ENCODE measurements at regions not wholly inside any gene's neighbourhood (a gene's known extent, or its start where the extent isn't known, plus 50 kb on each side); places are given as distances from the start of the nearest gene placed in this dataset.

- H3K4me2 ChIP-seq (ENCODE audit: unreplicated experiment): no peak overlapping the region
- no peak overlapping the region for H3K9ac ChIP-seq
- no peak overlapping the region for H2AFZ ChIP-seq
- no peak for TF ChIP-seq EZH2 (IDR thresholded peaks at IDR 0.05; ENCODE audit: insufficient read depth, poor library complexity, severe bottlenecking)
- H3K4me3 ChIP-seq: no peak overlapping the region
- H3F3A ChIP-seq (ENCODE audit: insufficient read depth): peaks cover 5% of the 10 kb centered on the region; the same call in 1 of the 2 replicates
- no peaks in the 10 kb centered on the region for H3K79me2 ChIP-seq (ENCODE audit: insufficient read depth)
- in situ Hi-C loops (cut with MboI): no loop called here
- 91 to 92% methylated on average over 5 of the region's 5 CpGs for WGBS, 2 experiments (ENCODE audit: low coverage in 1 of 2, low lambda C conversion rate in 2 of 2, missing lambda C conversion rate in 2 of 2)
- peaks cover 12% of the 10 kb centered on the region for H3K4me1 ChIP-seq (ENCODE audit: insufficient read depth)
- no peak overlapping the region for H3K27ac ChIP-seq
- no peak for DNase-seq
- H3K9me2 ChIP-seq (ENCODE audit: insufficient read depth): no peaks in the 10 kb centered on the region
- no peaks in the 10 kb centered on the region for H3K36me3 ChIP-seq (ENCODE audit: low read depth)
- H3K9me3 ChIP-seq (ENCODE audit: low read depth): no peaks in the 10 kb centered on the region
- no peaks in the 10 kb centered on the region for H3K27me3 ChIP-seq (replicated peaks; ENCODE audit: insufficient read depth)
- no peaks in the 10 kb centered on the region for H4K20me1 ChIP-seq (ENCODE audit: insufficient read depth)
Measured at GRCh38 chr12:93000026-93000425, 70.9 kb upstream of the EEA1 start.

GRCh38 chr12:93001407-93001806 is 72.3 kb upstream of the EEA1 start:
- no peak for DNase-seq
- Histone ChIP-seq H2AFZ (no peak overlapping the region), H3K9me3 (ENCODE audit: low read depth) (no peaks in the 10 kb centered on the region), H3K9ac (no peak overlapping the region), H3K4me3 (no peak overlapping the region), H3K9me2 (ENCODE audit: insufficient read depth) (no peaks in the 10 kb centered on the region), H3K27ac (no peak overlapping the region), H3F3A (ENCODE audit: insufficient read depth) (peaks cover 5% of the 10 kb centered on the region; the same call in 1 of the 2 replicates), H4K20me1 (ENCODE audit: insufficient read depth) (no peaks in the 10 kb centered on the region), H3K36me3 (ENCODE audit: low read depth) (no peaks in the 10 kb centered on the region), H3K79me2 (ENCODE audit: insufficient read depth) (no peaks in the 10 kb centered on the region), H3K4me2 (ENCODE audit: unreplicated experiment) (no peak overlapping the region), H3K4me1 (ENCODE audit: insufficient read depth) (peaks cover 12% of the 10 kb centered on the region), H3K27me3 (replicated peaks; ENCODE audit: insufficient read depth) (no peaks in the 10 kb centered on the region)
- 94 to 97% methylated on average over 3 of the region's 3 CpGs for WGBS, 2 experiments (ENCODE audit: low coverage in 1 of 2, low lambda C conversion rate in 2 of 2, missing lambda C conversion rate in 2 of 2)
- TF ChIP-seq EZH2phosphoT487 (IDR thresholded peaks at IDR 0.05; ENCODE audit: insufficient read depth, low read depth): no peak
- TF ChIP-seq EZH2 (IDR thresholded peaks at IDR 0.05; ENCODE audit: insufficient read depth, poor library complexity, severe bottlenecking): no peak
- in situ Hi-C loops (cut with MboI): no loop called here

DNA sequence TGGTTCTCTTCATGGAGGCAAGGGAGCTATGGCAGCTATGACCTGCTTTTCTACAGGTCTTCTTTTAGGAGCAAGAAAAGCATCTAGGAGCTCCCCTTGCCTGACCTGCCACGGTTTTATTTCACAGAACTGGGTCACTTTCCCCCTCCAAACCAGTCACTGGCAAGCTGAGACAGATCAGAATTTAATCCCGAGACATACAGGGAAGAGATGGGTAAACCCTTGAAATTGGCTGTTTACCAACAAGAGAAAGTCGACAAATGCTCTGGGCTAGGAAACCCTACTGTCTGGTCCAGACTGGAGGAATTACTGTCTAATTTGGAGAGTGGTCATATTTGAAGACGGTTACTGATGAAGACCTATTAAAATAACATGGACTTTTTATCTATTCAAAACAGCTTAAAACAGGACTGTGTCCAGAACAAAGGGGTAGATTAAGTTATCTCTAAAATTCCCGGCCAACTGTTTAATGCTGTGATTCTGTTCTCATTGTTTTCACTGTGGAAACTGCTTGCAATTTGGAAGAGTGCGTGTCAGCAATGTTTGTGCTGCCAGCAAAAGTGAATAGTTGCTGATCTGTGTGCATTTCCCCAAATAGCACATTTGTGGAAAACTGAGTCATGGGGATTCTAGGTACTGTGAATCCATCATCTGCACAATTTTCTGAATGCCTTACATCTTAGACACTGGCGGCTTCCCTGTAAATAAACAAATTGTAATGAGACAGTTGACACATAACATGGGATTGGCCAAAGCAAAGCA is 73.4 kb upstream of the EEA1 start:
- H3K9me2 ChIP-seq (ENCODE audit: insufficient read depth): no peaks in the 10 kb centered on the region
- no peaks in the 10 kb centered on the region for H4K20me1 ChIP-seq (ENCODE audit: insufficient read depth)
- no peaks in the 10 kb centered on the region for H3K27me3 ChIP-seq (replicated peaks; ENCODE audit: insufficient read depth)
- H3K4me3 ChIP-seq: peak overlapping the region; percentile 16; the same call in 1 of the 2 replicates
- peaks cover 5% of the 10 kb centered on the region; the same call in 1 of the 2 replicates for H3F3A ChIP-seq (ENCODE audit: insufficient read depth)
- H3K79me2 ChIP-seq (ENCODE audit: insufficient read depth): no peaks in the 10 kb centered on the region
- H2AFZ ChIP-seq: peak overlapping the region; percentile 25
- TF ChIP-seq EZH2 (IDR thresholded peaks at IDR 0.05; ENCODE audit: insufficient read depth, poor library complexity, severe bottlenecking) (no peak), EZH2phosphoT487 (IDR thresholded peaks at IDR 0.05; ENCODE audit: insufficient read depth, low read depth) (no peak)
- no peaks in the 10 kb centered on the region for H3K9me3 ChIP-seq (ENCODE audit: low read depth)
- DNase-seq: peak; percentile 95
- in situ Hi-C loops (cut with MboI): no loop called here
- H3K9ac ChIP-seq: peak overlapping the region; percentile 55
- H3K36me3 ChIP-seq (ENCODE audit: low read depth): no peaks in the 10 kb centered on the region
- H3K4me1 ChIP-seq (ENCODE audit: insufficient read depth): peaks cover 12% of the 10 kb centered on the region
- peak overlapping the region; percentile 38 for H3K4me2 ChIP-seq (ENCODE audit: unreplicated experiment)
- WGBS, 2 experiments (ENCODE audit: low coverage in 1 of 2, low lambda C conversion rate in 2 of 2, missing lambda C conversion rate in 2 of 2): 2 to 5% methylated on average over 7 of the region's 7 CpGs
- peak overlapping the region; percentile 70 for H3K27ac ChIP-seq

GRCh38 chr12:93003531-93004239 is 74.6 kb upstream of the EEA1 start:
- H2AFZ ChIP-seq: no peak overlapping the region
- H3K79me2 ChIP-seq (ENCODE audit: insufficient read depth): no peaks in the 10 kb centered on the region
- no peaks in the 10 kb centered on the region for H3K36me3 ChIP-seq (ENCODE audit: low read depth)
- no peaks in the 10 kb centered on the region for H3K9me3 ChIP-seq (ENCODE audit: low read depth)
- no peak for DNase-seq
- 85 to 88% methylated on average over 9 of the region's 9 CpGs for WGBS, 2 experiments (ENCODE audit: low coverage in 1 of 2, low lambda C conversion rate in 2 of 2, missing lambda C conversion rate in 2 of 2)
- no peak overlapping the region for H3K27ac ChIP-seq
- H3K9ac ChIP-seq: no peak overlapping the region
- no peak for TF ChIP-seq EZH2phosphoT487 (IDR thresholded peaks at IDR 0.05; ENCODE audit: insufficient read depth, low read depth)
- TF ChIP-seq EZH2 (IDR thresholded peaks at IDR 0.05; ENCODE audit: insufficient read depth, poor library complexity, severe bottlenecking): no peak
- H3K4me1 ChIP-seq (ENCODE audit: insufficient read depth): peaks cover 12% of the 10 kb centered on the region
- in situ Hi-C loops (cut with MboI): no loop called here
- no peak overlapping the region for H3K4me3 ChIP-seq
- H3K9me2 ChIP-seq (ENCODE audit: insufficient read depth): no peaks in the 10 kb centered on the region
- H3K4me2 ChIP-seq (ENCODE audit: unreplicated experiment): no peak overlapping the region
- no peaks in the 10 kb centered on the region for H3K27me3 ChIP-seq (replicated peaks; ENCODE audit: insufficient read depth)
- H3F3A ChIP-seq (ENCODE audit: insufficient read depth): peaks cover 5% of the 10 kb centered on the region; the same call in 1 of the 2 replicates
- H4K20me1 ChIP-seq (ENCODE audit: insufficient read depth): no peaks in the 10 kb centered on the region
